K562 (cell line): ENCODE measurements at regions not wholly inside any gene's neighbourhood (a gene's known extent, or its start where the extent isn't known, plus 50 kb on each side); places are given as distances from the start of the nearest gene placed in this dataset.

Source experiments
- ATAC-seq: fragments of 200-7000 bp; cut with Tn5 transposase; 3 replicates; pipeline ENCODE4 v1.9.1; 2020; ENCODE audit warnings: moderate library complexity
- BruUV-seq: library from RNA; stranded (reverse); fragments of 400-500 nt; replicated peaks from 2 replicates; lab custom pipeline; 2021; lab: Mats Ljungman, UMichigan
- CTCF ChIA-PET: fragments of 300-600 bp; formaldehyde crosslinking; extraction: SDS; loops from one replicate; lab custom pipeline; 2021; ENCODE audit warnings: low intra/inter-chr PET ratio; lab: Yijun Ruan, JAX
- POLR2A ChIA-PET: fragments of 300-600, 350-650 bp; sonication (Branson Sonifier 250); formaldehyde crosslinking; extraction: SDS; loops from one replicate; lab custom pipeline; 2021; ENCODE audit warnings: antibody characterized with exemption, inconsistent platforms; lab: Yijun Ruan, JAX
- DNase-seq, 4 experiments: peaks; one replicate each; pipeline versions ENCODE4 v3.0.0 to v3.0.0-alpha.2; 2011 to 2018; ENCODE audit warnings: low spot score in 3 of 4, mixed read lengths in 3 of 4; ENCODE audit errors: extremely low read depth in 1 of 4
- FAIRE-seq: peaks from 2 replicates; lab custom pipeline; 2011; peaks lifted over from hg19 to GRCh38; lab: Jason Lieb, UNC
- H2AFZ ChIP-seq: 2 replicates; pipeline ENCODE4 v1.6.0; 2011; ENCODE audit warnings: low read depth, low read length, control low read depth, inconsistent platforms
- H3K27ac ChIP-seq: fragments of 200-600 bp; 3 replicates; pipeline ENCODE4 v1.8.0; 2011; ENCODE audit warnings: low read depth, mild to moderate bottlenecking, control low read depth, inconsistent platforms, low read length, moderate library complexity, mixed read lengths; ENCODE audit errors: extremely low read depth
- H3K27me3 ChIP-seq, 2 experiments: fragments of 300-600 bp in 1 of 2; 2 replicates in 1 of 2; 3 replicates in 1 of 2; pipeline versions ENCODE4 v1.6.0 to v1.8.0; 2011; ENCODE audit warnings: inconsistent platforms in 2 of 2, low read length in 2 of 2, mild to moderate bottlenecking in 1 of 2, mixed read lengths in 1 of 2, moderate library complexity in 1 of 2; ENCODE audit not compliant: control insufficient read depth in 2 of 2, insufficient read depth in 2 of 2
- H3K36me3 ChIP-seq: fragments of 300-600 bp; 3 replicates; pipeline ENCODE4 v1.8.0; 2011; ENCODE audit warnings: mild to moderate bottlenecking, low read length, inconsistent platforms; ENCODE audit not compliant: control insufficient read depth, insufficient read depth
- H3K4me1 ChIP-seq, 2 experiments: fragments of 200-600 bp in 1 of 2; replicated peaks in 1 of 2; 2 replicates in 1 of 2; 3 replicates in 1 of 2; pipeline versions ENCODE4 v1.5.1 to v1.8.0; 2011; ENCODE audit warnings: inconsistent platforms in 2 of 2, low read length in 2 of 2, mild to moderate bottlenecking in 1 of 2, mixed read lengths in 1 of 2, moderate library complexity in 1 of 2; ENCODE audit not compliant: control insufficient read depth in 2 of 2, insufficient read depth in 2 of 2
- H3K4me2 ChIP-seq: 2 replicates; pipeline ENCODE4 v1.6.1; 2011; ENCODE audit warnings: low read length, control low read depth, inconsistent platforms, mixed read lengths; ENCODE audit not compliant: insufficient read depth
- H3K4me3 ChIP-seq: fragments of 200-600 bp; sonication (generic), shearing (Covaris generic); 2 replicates; pipeline ENCODE4 v1.5.1; 2016; ENCODE audit warnings: control low read depth, inconsistent platforms
- H3K79me2 ChIP-seq: fragments of 200-600 bp; 3 replicates; pipeline ENCODE4 v1.8.0; 2011; ENCODE audit warnings: low read length, inconsistent platforms; ENCODE audit not compliant: control insufficient read depth, insufficient read depth
- H3K9ac ChIP-seq, 2 experiments: 2 replicates each; pipeline versions ENCODE4 v1.6.0 to v1.6.1; 2011; ENCODE audit warnings: low read depth in 2 of 2, low read length in 2 of 2, control low read depth in 1 of 2, inconsistent platforms in 1 of 2, mild to moderate bottlenecking in 1 of 2, mixed read lengths in 1 of 2; ENCODE audit not compliant: insufficient read depth in 1 of 2
- H3K9me1 ChIP-seq: one replicate; pipeline ENCODE4 v1.6.0; 2011; ENCODE audit warnings: inconsistent platforms, mild to moderate bottlenecking, low read length, moderate library complexity; ENCODE audit not compliant: control insufficient read depth, insufficient read depth
- H3K9me3 ChIP-seq: replicated peaks from 2 replicates; pipeline ENCODE4 v1.5.1; 2011; ENCODE audit warnings: low read depth, low read length, inconsistent platforms; ENCODE audit not compliant: control insufficient read depth, insufficient read depth
- H4K20me1 ChIP-seq: replicated peaks from 2 replicates; pipeline ENCODE4 v1.6.1; 2011; ENCODE audit warnings: low read length, inconsistent platforms, mixed read lengths; ENCODE audit not compliant: control insufficient read depth, insufficient read depth
- ETV5 ChIP-seq: sonication (generic); formaldehyde crosslinking; IDR thresholded peaks from 2 replicates; pipeline ENCODE4 v1.4.0; 2020; ENCODE audit warnings: low read depth, mild to moderate bottlenecking, missing genetic modification reagents
- ILF3 ChIP-seq: fragments of 450-650 bp; IDR thresholded peaks from 2 replicates; pipeline ENCODE4 v1.6.1; 2018; ENCODE audit warnings: antibody characterized with exemption, mild to moderate bottlenecking, moderate library complexity, borderline replicate concordance
- JUNB ChIP-seq: fragments of 450-650 bp; formaldehyde crosslinking; conservative IDR thresholded peaks from 2 replicates; pipeline ENCODE4 v1.4.0; 2020; ENCODE audit warnings: mild to moderate bottlenecking
- KLF13 ChIP-seq: fragments of 450-650 bp; IDR thresholded peaks from 2 replicates; pipeline ENCODE4 v1.6.1; 2016; ENCODE audit warnings: missing genetic modification characterization, low read depth, mild to moderate bottlenecking, missing compliant biosample characterization, moderate library complexity, borderline replicate concordance
- MEF2D ChIP-seq: conservative IDR thresholded peaks from 2 replicates; pipeline ENCODE4 v1.6.1; 2016; ENCODE audit warnings: low read depth, missing genetic modification characterization, missing compliant biosample characterization
- MYC ChIP-seq, 2 experiments: fragments of 250-450 bp in 1 of 2; sonication (Bioruptor Pico) in 1 of 2; IDR thresholded peaks; 2 replicates each; pipeline versions ENCODE4 v1.5.1 to v1.6.1; 2012 to 2021; ENCODE audit warnings: low read depth in 2 of 2, borderline replicate concordance in 1 of 2, improper control_type of control experiment in 1 of 2, low read length in 1 of 2, mild to moderate bottlenecking in 1 of 2, moderate library complexity in 1 of 2
- NR2C1 ChIP-seq, 2 experiments: fragments of 450-650 bp; IDR thresholded peaks; 2 replicates each; pipeline ENCODE4 v1.6.1; 2017; ENCODE audit warnings: mild to moderate bottlenecking in 2 of 2, antibody characterized with exemption in 1 of 2, inconsistent platforms in 1 of 2, missing compliant biosample characterization in 1 of 2, missing genetic modification characterization in 1 of 2
- SETDB1 ChIP-seq: IDR thresholded peaks from one replicate; pipeline ENCODE4 v1.6.1; 2012; ENCODE audit warnings: low read length, control low read depth, inconsistent platforms
- ZNF232 ChIP-seq: sonication (generic); formaldehyde crosslinking; IDR thresholded peaks from 2 replicates; pipeline ENCODE4 v1.8.0; 2022; ENCODE audit warnings: mild to moderate bottlenecking, missing genetic modification reagents
- ZNF316 ChIP-seq: fragments of 450-650 bp; IDR thresholded peaks from 2 replicates; pipeline ENCODE4 v1.6.1; 2016
- ZNF561 ChIP-seq: fragments of 450-650 bp; formaldehyde crosslinking; conservative IDR thresholded peaks from 2 replicates; pipeline ENCODE4 v1.4.0; 2020; ENCODE audit warnings: mild to moderate bottlenecking, moderate library complexity
- WGBS: fragments of 100-300 bp; shearing (Covaris generic); methylation state at CpG from one replicate; pipeline ENCODE4 v1.1.6; 2016; ENCODE audit warnings: low coverage, mixed read lengths; ENCODE audit not compliant: insufficient coverage; ENCODE audit errors: missing lambda C conversion rate; 5-methylcytosine and 5-hydroxymethylcytosine counted together
- in situ Hi-C: fragments of 300-500 bp; cut with MboI; formaldehyde crosslinking; loops from 4 replicates; pipeline ENCODE4 v1.15.0; 2018; ENCODE audit warnings: inconsistent platforms, mixed read lengths
- intact Hi-C: fragments of 100-400 bp; cut with micrococcal nuclease; formaldehyde crosslinking; loops from 2 replicates; pipeline ENCODE4 v1.14.2; 2022
- TF ChIP-seq, protein P1 (sequence below): fragments of 250-450 bp; sonication (Bioruptor Pico); IDR thresholded peaks from 2 replicates; pipeline ENCODE4 v1.9.0; 2021; ENCODE audit warnings: mild to moderate bottlenecking
- TF ChIP-seq, protein P2 (sequence below): IDR thresholded peaks from 2 replicates; pipeline ENCODE4 v1.6.1; 2014; ENCODE audit warnings: antibody characterized with exemption

DNA sequence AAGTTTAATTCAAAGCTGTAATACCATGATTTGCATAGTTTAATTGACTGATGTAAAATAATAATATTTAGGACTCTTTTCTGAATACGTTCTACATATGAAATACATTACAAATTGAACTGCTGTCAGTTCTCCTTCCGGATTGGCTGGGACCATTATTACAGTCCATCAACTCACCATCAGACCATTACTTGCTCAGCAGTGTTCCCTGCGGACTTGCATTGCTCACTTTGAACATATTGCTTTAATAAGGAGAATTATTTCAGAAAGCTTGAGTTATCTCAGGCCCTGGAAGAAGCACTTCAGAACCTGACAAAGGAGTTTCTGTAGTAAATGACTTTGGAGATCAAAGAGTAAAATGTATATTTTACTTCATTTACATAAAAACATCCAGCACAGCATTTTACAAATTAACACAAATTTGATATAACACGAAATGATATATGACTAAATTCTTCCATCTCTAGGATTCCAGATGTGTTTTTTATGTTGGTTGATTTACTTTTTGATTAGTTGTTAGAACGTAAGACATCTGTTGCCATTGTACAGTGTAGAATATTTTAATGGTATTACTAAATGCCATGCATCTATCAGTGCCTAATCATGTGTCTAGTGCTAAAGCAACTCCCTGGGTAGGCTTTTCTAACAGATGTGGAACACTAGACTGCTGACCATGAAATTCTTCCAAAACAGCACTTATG is 418.5 kb upstream of the SEMA3A start:
- Histone ChIP-seq H3K9me3 (no peaks in the 10 kb centered on the region), H3K36me3 (no peaks in the 10 kb centered on the region), H3K27ac (no peak overlapping the region), H3K27me3 (no peaks in the 10 kb centered on the region), H3K4me3 (no peak overlapping the region), H3K79me2 (no peaks in the 10 kb centered on the region), H3K9ac (no peak overlapping the region), H3K4me2 (no peak overlapping the region), H3K4me1 (no peaks in the 10 kb centered on the region), H3K9me1 (no peaks in the 10 kb centered on the region), H2AFZ (no peak overlapping the region), H4K20me1 (no peaks in the 10 kb centered on the region)
- TF ChIP-seq NR2C1 (IDR thresholded peaks at IDR 0.05) (no peak), NR2C1 (tag; IDR thresholded peaks at IDR 0.05) (no peak), ZNF316 (0 out of 2 replicates have a peak, but pooled peaks have one; percentile 7), JUNB (CRISPR knock-in tag) (no peak)
- intact Hi-C loops (no loop called here), in situ Hi-C loops (no loop called here)
- DNase-seq: no peak
- no peak for ATAC-seq
- no peak for FAIRE-seq
- 18% methylated on average over 5 of the region's 5 CpGs for WGBS
- no TSS peak for BruUV-seq
- POLR2A ChIA-PET: no interaction called here
- CTCF ChIA-PET: no interaction called here

DNA sequence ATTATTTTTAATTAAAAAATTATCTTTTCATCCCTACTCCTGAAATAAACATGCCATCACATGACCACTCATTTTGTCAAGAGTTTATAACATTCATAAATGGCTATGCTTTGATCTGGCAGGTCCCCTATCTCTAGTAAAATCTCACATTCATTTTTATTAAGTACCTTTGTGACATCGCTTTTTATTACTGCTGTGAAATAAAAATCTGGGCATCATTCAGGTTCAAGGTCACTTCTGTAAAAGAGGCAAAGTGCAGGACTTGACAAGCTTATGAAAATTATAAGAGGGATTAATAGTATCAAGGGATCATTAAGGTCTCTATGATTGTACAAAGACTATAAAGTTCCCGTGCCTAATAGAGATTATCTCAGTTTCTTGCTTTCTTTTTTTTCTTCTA is 416.8 kb upstream of the SEMA3A start:
- Histone ChIP-seq H3K27ac (no peak overlapping the region), H3K9me1 (no peaks in the 10 kb centered on the region), H3K9me3 (no peaks in the 10 kb centered on the region), H2AFZ (no peak overlapping the region), H3K4me1 (no peaks in the 10 kb centered on the region), H3K4me3 (no peak overlapping the region), H3K9ac (no peak overlapping the region), H3K36me3 (no peaks in the 10 kb centered on the region), H3K4me2 (no peak overlapping the region), H3K79me2 (no peaks in the 10 kb centered on the region), H3K27me3 (no peaks in the 10 kb centered on the region), H4K20me1 (no peaks in the 10 kb centered on the region)
- FAIRE-seq (no peak), ATAC-seq (no peak), DNase-seq (no peak)
- POLR2A ChIA-PET: no interaction called here
- BruUV-seq: no TSS peak
- in situ Hi-C loops: no loop called here
- 15% methylated on average over 2 of the region's 2 CpGs for WGBS
- intact Hi-C loops: no loop called here
- TF ChIP-seq, protein P1, sequence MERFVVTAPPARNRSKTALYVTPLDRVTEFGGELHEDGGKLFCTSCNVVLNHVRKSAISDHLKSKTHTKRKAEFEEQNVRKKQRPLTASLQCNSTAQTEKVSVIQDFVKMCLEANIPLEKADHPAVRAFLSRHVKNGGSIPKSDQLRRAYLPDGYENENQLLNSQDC: no peak
- no peak for TF ChIP-seq ZNF232 (CRISPR knock-in tag)
- TF ChIP-seq MEF2D: no peak
- TF ChIP-seq ETV5 (CRISPR knock-in tag): no peak
- TF ChIP-seq ILF3: no peak
- no peak for TF ChIP-seq MYC (IDR thresholded peaks at IDR 0.05; ENCODE audit: low read depth, low read length)
- no peak for TF ChIP-seq MYC (CRISPR knock-in tag; IDR thresholded peaks at IDR 0.05; ENCODE audit: borderline replicate concordance, low read depth)
- TF ChIP-seq ZNF561 (CRISPR knock-in tag): no peak
- TF ChIP-seq KLF13 (tag): no peak
- TF ChIP-seq, protein P2, sequence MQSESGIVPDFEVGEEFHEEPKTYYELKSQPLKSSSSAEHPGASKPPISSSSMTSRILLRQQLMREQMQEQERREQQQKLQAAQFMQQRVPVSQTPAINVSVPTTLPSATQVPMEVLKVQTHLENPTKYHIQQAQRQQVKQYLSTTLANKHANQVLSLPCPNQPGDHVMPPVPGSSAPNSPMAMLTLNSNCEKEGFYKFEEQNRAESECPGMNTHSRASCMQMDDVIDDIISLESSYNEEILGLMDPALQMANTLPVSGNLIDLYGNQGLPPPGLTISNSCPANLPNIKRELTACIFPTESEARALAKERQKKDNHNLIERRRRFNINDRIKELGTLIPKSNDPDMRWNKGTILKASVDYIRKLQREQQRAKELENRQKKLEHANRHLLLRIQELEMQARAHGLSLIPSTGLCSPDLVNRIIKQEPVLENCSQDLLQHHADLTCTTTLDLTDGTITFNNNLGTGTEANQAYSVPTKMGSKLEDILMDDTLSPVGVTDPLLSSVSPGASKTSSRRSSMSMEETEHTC: no peak
- TF ChIP-seq SETDB1: no peak
- CTCF ChIA-PET: no interaction called here
